NCI-H2107 (cell line): ENCODE measurements at regions not wholly inside any gene's neighbourhood (a gene's known extent, or its start where the extent isn't known, plus 50 kb on each side); places are given as distances from the start of the nearest gene placed in this dataset.
"Not testable (repeated sequence)": the region's sequence is repeated elsewhere in the genome, so short reads cannot be mapped to it uniquely, and the experiment has no call there.

Experiments used
- DNase-seq: peaks from one replicate; lab custom pipeline; 2025; lab: John Stamatoyannopoulos, UW

- no peak for DNase-seq
Measured at GRCh38 chr13:34167347-34167746, 349.4 kb downstream of the RFC3 start.

- no peak for DNase-seq
Measured at GRCh38 chr13:34172048-34172447, 354.1 kb downstream of the RFC3 start.

- no peak for DNase-seq
Measured at GRCh38 chr13:34174671-34175145, 356.8 kb downstream of the RFC3 start.

GRCh38 chr13:34175551-34175950, 357.6 kb downstream of the RFC3 start:
- no peak for DNase-seq

DNA sequence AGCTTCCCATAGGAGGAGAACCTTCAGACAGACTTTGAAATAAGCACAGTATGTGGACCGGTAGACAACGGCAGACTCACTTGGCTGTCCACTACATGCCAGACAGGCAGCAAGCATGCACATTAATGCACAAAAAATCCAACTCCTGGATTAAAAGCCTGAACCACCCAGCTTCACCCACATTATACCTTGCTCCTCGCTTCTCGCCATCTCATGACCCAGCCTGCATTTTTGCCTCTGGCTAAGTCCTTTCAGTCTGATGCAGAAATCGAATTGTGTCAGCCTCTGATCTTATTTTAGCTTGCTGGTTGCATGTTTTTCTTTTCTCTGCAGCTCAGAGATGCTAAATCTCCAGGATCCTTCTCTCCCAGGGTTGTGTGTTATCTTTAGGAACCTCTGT, 358.7 kb downstream of the RFC3 start:
- DNase-seq, result no peak

- no peak for DNase-seq
Measured at GRCh38 chr13:34179481-34179880, 361.5 kb downstream of the RFC3 start.

- no peak for DNase-seq
Measured at GRCh38 chr13:34179927-34180326, 362.0 kb downstream of the RFC3 start.

- not testable (repeated sequence) for DNase-seq
Measured at GRCh38 chr13:34181256-34181655, 363.3 kb downstream of the RFC3 start.

DNA sequence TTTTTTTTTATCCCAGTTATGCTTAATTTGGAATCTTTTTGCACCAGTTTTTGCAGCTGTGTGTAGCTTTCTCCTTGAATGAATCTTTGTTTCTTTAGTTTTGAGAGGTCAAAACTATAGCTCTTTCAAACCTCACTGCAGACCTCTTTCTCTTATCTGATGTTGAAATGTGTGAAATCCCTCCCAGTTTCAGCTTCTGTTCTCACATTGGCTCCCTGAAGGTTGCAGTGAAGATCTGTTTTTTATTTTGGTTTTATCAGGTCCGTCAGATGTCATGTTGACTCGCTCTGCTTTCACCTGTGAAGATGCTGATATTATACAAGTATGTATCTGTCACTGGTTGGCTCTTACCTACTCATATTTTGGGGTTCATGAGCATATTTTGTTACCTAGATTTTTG, 372.0 kb downstream of the RFC3 start:
- no peak for DNase-seq

DNA sequence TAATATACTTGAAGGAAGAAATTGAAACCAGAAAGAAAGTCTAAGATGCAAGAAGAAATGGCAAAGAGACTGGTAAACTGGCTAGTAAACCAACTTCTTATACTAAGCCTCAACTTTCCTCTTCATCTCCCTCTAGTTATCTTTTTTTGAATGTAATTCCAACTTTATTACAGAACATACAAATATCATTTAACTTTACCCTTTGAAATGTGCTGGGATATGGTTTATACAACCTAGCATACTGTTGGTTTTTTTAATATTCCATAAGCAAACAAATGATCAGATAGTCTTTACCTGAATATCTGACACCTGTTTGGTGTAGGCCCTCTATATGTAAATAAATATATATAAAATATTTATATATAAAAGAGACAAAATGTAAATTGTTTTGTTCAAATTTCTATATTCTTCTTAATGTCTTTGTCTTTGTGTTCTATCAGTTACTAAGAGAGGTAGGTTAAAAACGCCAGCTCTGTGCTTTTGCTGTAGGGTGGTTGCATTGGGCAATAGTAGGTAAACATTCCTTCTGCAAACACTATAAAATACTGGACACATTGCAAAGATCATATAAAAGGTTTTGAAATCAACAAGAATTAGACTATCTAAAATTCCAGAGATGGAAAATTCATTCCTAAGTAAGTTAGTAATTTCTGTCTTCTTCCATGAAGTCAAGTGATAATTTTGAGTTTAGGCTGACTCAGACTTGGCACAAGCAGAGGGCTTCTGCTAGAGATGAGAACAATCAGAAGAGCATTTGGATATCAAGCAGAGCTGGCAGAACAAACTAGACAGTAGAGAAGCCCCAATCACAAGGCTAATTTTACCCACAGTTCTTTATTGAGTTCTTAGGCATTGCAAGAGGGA, 383.3 kb downstream of the RFC3 start:
- no peak for DNase-seq

- no peak for DNase-seq
Measured at GRCh38 chr13:34207334-34207733, 389.4 kb downstream of the RFC3 start.

DNA sequence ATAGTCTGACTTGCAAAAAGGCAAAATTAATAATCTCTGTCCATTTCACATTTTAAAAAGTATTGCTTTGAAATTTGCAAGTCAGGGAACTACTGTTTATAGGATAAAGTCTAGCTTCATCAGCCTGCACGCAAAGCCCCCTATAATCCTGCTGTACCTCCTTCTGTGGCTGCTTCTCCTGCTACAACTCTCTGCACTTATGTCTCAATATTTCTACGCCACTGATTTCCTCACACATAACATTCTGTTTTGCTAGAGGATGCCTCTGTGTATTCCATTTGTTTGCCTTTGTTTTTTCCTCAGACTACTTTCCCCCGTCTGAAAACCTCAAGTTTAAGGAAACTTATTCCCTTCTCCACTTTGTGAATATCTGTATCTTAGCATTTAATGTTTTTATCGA, 389.9 kb downstream of the RFC3 start:
- DNase-seq, result no peak

DNA sequence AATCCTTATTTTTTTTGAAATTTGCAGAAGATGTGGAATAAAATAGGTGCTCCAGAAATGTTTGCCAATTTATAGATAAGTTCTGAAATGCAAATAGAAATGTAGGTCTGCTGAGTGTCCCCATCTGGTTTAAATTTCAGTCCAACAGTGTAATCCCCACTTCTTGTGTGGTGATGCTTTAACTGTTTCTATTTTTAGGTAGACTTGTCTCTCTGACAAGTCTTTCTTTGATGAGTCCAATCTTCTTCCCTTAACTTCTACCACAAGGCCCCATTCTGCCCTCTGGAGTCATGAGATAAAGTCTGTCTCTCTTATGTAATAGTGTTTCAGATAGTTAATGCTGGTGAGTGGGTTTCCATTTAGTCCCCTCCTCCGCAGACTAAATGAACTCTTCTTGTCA, 390.4 kb downstream of the RFC3 start:
- DNase-seq, result no peak

- no peak for DNase-seq
Measured at GRCh38 chr13:34210341-34210740, 392.4 kb downstream of the RFC3 start.

DNA sequence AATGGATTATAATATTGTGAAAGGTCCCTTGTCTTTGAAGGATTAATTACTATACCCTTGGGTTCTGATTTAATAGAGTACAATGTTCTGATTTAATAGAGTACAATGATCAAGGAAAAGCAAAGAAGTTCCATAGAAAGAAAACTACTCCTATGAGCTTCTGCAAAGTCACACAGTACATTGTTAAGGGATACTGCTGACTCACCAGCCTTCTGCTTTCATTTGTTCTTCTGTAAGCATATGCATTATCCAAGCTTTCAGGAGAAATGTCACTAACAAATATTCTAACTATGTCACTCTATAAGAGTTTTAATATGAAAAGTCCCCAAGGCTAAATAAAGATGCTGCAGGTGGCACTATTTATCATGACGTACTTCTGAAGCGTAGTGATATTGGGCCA, 396.7 kb downstream of the RFC3 start:
- DNase-seq, result no peak

DNA sequence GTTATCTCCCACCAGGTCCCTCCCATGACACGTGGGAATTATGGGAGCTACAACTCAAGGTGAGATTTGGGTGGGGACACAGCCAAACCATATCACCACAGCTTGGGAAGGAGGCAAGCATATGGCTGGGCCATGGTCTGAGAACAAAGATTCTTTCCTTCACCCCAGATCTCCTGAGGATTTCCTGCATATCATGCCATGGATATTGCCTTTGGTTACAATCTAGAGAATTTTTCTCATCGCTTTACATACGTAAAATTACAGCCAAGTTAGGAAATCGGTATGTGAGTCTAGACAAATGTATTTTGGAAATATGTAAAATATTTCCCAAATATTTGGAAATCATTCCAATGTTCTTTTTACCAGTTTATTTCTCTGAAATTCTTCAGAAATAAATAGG, 398.3 kb downstream of the RFC3 start:
- no peak for DNase-seq

DNA sequence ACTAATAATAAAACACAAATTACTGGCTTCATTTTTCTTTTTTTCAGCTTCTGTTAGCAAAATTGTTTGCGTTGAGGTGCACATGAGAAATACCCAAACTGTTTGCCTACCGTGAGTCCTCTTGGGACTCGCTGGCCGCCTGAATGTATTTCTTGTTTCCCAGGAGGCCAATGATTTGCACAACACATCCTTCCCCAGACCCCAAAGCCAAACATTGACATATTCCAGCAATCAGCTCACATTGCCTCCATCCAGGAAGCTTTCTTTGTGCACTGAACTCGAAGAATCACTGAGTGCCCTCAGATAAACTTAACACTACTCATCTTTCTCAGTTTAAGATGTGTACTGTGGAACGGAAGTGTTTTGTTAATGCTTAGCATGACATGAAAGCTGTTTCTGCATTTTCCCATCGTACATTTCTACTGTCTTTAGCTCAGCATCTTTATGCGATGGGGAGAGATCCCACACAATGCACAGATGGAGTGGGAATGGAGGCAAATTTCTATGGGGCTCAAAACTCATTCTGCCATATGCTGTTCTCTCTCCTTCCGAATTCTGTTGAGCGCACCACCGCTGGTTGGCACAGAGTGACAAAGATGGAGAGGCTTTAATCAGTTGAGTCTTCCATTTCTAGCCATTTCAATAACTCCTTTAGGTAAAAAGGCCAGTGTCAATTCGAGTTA, 399.5 kb downstream of the RFC3 start:
- DNase-seq, result no peak

GRCh38 chr13:34223984-34224383, 406.0 kb downstream of the RFC3 start:
- no peak for DNase-seq

GRCh38 chr13:34224877-34225276, 406.9 kb downstream of the RFC3 start:
- DNase-seq, result no peak

- no peak for DNase-seq
Measured at GRCh38 chr13:34230271-34230670, 412.3 kb downstream of the RFC3 start.

- DNase-seq, result no peak
Measured at GRCh38 chr13:34241332-34241731, 423.4 kb downstream of the RFC3 start.

DNA sequence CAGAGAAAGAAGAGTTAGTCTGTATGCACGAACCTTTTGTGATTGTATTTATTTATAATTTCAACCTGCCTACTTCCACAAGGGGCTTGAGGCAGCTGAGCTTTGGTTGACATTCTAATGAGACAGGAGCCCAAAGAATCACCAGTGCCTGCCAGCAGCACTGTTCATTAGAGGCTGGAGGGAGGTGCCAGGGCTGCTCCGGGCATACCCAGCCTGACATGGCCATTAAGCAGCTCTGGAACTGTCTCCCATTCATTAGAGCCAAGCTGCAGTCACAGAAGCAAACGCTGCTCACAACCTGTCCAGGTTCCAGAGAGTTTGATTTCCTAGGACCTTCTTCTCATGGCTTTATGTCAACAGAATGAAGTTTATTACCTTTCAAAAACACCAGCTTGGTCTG, 425.5 kb downstream of the RFC3 start:
- no peak for DNase-seq

GRCh38 chr13:34246511-34246910, 428.6 kb downstream of the RFC3 start:
- DNase-seq, result no peak
